GM18498 (cell line): ENCODE measurements at regions not wholly inside any gene's neighbourhood (a gene's known extent, or its start where the extent isn't known, plus 50 kb on each side); places are given as distances from the start of the nearest gene placed in this dataset.

ENCODE experiments used
- ATAC-seq: cut with Tn5 transposase; IDR thresholded peaks from one replicate; pipeline ENCODE4 v1.9.1; 2021; ENCODE audit warnings: mild to moderate bottlenecking, moderate library complexity; ENCODE audit not compliant: unreplicated experiment

DNA sequence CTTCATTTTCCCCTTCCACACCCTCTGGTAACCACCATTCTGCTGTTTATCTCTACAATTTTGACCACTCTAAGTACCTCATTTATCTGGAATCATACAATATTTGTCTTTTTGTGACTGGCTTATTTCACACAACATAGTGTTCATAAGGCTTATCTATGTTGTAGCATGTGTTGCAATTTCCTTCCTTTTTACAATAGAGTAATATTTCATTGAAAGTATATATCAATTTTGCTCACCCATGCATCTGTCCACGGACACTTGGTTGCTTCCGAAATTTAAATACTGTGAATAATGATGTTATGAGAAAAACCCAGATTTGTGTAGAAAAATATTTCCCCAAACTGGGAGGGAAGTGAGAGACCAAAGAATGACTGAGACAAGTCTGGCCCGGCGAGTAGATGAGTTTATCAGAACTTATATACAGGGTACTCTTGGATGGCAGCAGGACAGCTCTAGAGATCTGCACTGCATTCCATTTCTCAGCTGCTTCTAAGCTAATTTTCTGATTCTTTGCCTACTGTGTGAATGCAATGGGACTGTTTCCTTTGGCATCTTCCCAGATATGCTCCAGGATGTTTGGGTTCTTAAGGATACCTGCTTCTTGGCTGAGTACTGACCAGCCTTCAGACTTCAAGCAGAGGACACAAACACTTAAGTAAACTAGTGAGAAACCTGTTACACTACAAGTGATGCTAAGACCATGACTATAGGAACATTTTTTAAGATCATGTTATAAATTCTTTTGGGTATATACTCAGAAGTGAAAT, 834.0 kb upstream of the PCDH9 start:
- no peak for ATAC-seq

DNA sequence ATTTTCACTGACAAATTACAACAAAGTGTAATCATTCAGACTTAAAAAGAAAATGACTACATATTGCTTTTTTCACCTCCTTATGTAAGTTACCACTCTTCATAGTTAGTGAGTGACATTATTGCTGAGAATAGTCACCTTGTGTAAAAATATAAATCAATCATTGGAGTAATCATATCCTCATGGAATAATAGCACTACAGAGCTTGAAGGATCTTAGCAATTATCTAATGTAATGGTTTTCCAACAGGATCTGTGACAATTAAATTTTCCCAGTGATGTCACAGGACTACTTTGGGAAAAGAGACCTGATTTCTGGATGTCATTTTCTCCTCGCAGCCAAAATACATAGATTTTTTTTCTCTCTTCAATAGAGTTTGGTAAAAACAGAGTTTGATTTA, 833.0 kb upstream of the PCDH9 start:
- ATAC-seq = no peak

DNA sequence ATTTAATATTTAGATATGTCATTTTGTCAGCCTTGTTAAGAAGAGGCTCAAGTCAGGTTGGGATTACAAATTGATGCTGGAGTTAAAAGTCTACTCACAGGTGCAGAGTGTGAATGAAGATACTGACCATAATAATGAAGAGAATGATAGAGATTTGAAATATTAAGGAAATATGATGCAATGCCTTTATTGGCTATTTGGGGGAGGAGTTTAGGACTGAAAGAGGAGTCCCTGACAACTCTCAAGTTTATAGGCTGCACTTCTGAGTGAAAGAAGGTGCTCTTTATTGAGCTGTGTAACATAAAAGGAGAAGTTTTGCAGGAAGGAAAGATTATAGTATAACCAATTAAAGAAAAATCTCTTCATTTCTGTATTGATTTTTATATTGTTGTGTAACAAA, 827.7 kb upstream of the PCDH9 start:
- no peak for ATAC-seq

DNA sequence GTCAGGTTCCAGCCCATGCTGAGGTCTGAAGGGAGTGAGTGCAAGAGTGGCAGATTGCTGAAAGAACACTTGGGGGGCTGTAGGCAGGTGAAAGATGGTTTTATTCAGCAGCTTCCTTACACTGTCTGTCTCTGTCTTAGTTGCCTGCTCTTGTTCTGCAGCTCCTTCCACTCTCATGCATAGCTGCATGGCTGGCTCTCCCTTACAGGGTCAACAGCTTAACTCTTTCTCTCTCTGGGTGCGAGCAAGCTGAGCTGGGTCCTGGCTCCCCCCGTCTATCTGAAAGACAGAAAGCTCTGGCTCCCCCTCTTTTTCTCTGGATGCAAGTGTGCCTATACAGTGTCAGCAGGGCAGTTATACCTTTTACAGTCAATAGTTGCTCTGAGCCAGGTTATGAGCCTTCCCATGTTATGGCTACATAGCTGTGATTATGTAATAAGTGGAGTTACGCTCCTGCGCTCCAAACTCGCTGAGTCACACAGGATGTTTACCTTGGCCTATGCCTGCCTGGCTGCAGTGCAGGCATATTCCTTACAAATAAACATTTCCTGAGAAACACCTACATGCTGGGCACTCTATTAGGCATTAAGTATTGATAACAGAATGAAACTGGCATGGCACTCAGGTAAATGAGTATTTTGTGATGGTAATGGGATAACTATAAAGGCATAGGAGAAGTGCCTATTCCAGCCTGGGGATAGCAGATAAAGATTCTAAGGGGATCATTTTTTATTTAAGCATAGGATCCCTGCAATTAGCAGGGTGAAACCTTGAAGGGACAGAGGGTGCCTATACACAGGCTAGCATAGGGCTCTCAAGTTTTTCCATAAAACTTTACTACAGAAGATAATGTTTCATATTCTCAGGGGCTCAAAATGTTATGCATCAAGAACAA, 826.9 kb upstream of the PCDH9 start:
- ATAC-seq = no peak

DNA sequence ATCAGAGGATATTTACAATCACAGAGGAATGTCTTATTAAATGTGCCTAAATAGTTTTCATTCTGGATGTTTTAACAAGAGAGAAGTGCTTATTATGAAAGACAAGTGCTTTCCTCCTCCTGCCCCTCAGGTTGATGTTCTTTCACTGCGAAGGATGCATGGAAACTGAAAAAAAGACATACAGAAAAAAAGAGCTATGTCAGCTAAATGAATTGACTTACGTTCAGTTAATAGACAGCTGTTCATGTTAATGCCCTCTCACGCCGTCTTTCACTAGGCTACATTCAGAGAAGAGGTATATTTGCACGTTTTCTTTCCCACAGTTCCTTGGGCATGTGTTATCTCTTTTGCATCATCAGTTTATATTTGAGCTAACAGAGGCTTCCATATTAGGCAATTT, 821.8 kb upstream of the PCDH9 start:
- ATAC-seq = no peak

DNA sequence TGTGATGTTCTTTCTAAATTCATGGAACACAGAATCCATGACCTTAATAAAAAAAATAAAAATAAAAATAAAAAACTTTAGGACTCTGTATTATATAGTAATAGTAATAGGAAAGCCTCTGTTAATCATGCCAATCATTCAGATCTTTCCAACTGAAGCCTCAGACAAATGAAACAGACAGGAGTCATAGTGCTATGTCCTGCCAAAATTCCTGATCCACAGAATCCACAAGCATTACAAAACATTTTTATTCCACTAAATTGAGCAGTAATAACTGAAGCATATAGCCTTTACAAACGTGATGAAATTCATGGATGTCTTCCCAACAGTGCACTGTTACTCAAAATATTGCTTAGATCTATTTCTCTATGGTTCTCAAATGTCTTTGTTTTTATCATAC, 820.6 kb upstream of the PCDH9 start:
- no peak for ATAC-seq

DNA sequence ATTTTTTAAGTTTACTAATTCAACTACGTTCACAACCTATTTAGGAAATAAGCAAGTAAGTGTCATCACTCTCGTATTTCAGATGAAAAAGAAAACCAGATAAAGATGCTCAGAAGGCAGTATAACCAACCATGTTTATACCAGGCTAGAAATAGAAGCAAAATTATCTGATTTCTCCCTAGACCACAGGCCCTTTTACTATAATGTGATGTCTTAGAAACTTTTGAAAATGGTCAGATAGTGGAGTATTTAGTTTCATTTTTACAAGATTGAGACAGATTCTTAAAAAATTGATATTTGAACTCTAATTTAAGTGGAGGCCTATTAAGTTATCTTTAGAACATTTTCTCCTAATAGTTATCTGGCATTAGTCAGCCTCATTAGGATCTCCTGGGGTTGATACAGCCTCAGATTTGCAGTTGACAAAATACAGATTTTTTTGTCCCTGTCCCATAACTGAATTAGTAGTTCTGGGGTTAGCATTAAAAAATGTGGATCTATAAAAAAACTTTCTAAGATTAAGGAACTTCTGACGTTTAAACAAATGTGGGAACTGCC, 818.7 kb upstream of the PCDH9 start:
- ATAC-seq = no peak

DNA sequence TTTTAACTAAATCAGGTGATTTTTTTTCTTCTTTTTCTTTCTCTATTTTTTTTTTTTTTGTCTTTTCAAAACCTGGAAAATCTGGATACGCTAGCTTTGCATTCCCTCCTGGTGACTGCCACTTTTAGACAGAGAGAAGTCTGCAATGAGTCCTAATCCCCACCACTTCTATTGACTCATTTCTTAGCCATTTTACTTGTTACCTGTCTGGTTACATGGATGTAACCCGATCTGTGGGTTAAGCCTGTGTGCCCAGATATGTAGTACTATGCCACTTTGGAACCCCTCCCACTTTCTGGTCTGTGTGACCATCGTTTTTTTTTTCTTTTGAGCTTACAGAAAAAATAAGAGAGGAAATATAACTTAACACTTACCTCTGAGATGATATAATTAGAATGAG, 817.8 kb upstream of the PCDH9 start:
- no peak for ATAC-seq

DNA sequence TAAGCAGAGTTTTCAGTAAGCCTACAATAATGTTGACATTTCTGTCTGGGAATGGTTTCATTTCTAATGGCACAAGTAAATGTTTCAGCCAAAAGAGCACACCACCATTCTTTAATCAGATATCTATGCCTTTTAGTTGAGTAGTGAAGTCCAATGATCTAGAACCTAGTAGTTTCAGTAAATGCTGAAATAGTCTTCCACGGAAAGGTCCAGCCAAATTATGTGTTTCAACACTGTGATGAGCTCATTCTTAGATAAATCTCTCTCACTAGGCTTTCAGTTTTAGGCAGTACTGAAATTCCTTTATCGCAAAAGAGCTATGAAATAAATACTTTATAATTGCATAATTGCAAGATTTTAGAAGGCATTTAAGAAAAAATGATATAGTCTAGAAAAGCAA, 816.8 kb upstream of the PCDH9 start:
- no peak for ATAC-seq

DNA sequence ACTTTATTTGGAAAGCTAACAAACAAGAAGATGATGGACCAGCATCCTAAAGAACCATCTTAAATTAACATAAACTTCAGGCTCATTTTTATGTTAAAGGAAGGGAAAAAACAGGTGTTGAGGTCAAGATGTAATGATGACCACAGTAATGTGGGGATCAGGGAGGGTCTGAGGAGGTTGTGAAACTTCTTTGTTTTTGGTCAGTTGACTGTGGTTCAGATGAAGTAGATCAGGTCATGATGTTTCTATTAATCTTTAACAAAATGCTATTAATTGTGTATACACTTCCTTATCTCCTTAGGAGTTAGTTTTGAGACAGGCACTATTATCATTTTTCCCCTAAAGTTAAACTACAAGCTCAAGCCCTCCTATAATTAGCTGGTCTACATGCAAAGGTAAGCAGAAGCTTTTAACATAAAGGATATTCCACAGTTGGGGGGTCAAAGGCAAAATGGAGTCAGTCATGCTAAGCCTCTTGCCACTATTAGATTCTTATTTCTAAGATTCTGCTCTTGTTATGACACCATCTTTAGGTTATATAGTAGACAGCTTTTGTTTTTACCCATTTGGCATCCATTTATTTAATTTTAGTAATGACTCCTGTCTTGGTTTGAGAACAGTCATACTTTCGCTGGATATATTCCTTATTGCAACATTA, 800.1 kb upstream of the PCDH9 start:
- no peak for ATAC-seq

DNA sequence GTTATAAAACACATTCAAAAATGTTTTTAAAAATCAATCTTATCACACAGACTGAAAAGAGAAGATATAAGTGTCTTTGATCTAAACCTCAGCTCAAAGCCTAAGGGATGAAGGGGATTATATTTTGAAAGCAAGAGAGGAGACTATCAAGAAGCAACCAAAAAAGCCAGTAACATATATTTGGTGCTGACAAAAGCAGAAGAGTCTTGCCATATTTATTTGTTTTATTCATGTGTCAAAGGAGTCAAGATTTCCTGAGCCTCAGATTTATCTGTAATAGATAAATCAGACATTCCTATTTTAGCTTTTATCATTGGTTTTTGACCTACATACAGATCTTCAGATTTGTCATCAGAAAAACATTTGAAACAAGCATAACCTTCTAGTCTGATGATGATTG, 798.6 kb upstream of the PCDH9 start:
- no peak for ATAC-seq

DNA sequence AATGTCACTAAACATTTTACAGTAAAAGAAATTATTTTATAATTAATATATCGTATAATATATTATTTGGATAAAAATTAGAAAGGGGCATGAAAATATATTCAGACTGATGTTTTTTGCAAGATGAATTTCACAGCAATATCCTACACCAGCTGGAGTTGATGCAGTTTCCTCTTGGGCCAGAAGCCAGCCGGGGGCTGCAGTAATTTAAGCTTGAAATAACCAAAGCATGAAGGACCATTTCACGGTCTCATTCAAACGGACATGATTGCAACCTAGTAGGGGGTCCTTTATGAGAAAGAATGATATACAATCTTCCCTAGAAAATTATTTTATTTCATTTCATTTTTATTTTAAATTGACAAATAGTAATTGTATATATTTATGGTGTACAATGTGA, 797.2 kb upstream of the PCDH9 start:
- no peak for ATAC-seq

DNA sequence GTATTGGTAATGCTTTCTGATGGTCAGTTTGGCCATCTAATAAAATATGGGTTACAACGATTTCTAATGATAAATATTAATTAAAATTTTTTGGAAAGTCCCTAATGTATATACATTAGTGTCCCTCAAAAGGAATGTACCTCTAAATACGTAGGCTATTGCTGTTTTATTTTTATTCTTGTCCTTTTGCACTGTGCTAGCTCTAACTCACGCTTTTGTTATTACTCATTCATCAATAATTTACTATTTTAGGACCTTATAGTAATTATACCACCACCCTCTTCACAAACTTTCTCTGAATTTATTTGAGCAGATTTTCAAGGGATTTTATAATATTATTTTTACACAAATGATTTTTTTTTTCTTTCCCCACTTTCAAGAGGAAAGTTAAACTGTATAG, 795.9 kb upstream of the PCDH9 start:
- ATAC-seq = no peak

DNA sequence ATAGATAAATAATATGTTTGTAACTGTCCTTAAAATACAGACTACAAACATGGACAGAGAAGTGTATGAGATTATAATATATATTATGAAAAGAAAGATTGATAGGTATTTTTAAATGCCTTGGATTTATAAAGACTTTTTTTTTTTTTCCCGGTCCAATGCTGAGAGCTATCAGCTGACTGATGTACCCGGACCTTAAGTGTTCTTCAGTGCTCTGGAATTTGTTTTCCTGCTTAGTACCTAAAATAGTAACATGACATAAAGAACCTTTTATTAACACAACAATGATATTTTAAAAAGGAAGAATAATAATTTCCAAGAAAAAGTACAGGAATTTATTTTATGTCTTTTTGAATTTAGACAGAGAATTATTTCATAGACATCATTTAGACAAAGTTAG, 795.5 kb upstream of the PCDH9 start:
- no peak for ATAC-seq

DNA sequence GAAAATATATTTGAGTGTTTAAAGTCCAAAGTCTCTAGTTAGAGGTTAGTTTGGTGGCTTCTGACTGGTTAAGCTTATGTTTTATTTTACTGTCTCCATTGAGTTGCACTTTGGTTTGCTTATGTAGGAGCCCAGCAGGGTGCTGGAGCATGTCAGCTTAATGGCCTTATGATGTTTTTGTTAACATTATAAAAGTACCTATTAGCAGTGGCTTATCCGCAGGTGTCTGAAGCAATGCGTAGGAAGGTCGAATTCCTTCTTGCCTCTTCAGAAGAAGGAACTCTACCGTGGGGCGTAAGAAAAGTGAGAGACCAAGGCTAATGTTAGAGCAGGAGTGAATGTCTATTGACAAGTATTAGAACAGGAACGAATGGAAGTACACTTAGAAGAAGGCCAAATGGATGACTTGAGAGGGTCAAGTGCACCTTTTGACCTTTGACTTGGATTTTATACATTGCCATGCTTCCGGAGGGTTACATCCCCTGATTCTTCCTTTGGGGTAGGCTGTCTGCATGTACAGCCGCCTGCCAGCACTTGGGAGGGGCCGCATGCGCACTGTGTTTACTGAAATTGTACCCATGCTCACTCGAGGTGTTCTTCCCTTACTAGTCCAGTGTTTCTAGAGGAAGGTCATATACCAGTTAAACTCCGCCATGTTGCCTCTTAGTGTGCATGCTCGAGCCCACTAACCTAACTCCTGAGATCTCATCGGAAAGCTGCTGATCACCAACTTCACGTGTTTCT, 793.9 kb upstream of the PCDH9 start:
- no peak for ATAC-seq

DNA sequence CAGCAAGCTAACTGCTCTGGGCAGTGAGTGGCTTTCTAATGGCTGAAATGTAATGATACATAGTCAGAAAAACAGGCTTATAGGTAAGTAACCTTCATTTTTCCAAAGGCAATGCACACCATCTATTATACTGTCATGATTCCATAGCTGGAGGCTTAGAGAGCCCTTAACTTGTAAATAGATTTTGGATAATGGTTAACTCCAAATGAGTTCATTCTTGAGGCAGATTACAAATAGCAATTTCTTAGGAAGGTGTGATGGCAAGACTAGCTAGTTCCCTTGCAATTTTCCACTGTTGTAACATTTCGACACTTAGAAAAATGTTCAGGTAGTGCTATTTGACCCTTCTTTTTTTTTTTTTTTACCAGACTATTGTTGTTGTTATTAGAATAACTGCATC, 789.8 kb upstream of the PCDH9 start:
- ATAC-seq = no peak

DNA sequence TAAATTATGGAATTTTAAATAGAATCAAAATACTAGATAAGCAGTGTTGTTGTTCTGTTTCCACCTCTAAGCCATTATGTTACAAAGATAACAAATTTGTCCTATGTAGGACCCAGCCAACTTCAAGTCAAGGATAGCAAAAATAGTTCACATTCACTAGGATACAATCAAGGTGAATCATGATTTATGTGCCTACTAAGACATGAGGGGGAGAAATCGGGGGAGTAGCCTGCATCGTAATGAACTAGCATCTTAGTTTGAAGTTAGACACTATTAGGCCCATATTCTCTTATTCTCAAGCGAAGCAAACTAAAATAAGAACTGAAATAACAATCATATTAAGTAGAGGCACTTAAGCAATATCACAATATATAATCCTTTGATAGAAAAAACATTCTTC, 779.4 kb upstream of the PCDH9 start:
- no peak for ATAC-seq

DNA sequence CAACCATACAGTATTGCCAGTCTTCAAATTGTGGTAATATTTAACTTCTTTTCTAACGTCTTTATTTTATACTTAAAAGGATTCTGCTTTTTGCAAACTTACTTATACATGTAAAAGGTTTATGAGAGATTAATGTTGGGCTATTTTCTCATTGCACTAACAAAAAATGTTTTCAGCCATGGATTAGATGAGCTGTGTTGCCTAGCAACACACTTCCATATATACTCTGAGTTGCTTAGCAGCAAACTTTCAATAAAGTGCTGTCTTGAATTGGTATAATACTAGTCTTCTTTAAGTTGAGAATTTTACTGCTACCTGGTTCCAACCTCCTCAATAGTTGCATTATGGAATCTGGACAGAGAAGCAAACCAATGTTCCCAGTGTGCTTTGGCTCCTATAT, 777.4 kb upstream of the PCDH9 start:
- no peak for ATAC-seq

DNA sequence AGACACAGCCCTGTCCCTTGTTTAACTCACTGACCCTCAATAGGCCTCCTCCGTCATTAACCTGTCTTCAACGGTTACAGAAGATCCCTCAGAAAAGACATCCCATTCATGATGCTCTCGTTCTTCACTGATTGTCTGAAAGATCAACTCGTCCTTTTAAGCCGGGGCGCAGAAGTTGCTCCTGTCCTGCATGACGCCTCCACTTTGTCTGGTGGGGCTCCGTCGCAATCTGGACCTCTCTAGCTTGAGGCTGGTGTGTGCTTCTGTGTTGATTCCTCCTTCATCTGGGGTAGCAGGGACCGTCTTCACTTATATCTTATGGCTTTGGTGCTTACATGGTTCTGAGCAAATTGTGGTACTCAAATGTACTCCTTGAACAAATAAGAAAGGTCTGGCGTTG, 766.0 kb upstream of the PCDH9 start:
- ATAC-seq = no peak

DNA sequence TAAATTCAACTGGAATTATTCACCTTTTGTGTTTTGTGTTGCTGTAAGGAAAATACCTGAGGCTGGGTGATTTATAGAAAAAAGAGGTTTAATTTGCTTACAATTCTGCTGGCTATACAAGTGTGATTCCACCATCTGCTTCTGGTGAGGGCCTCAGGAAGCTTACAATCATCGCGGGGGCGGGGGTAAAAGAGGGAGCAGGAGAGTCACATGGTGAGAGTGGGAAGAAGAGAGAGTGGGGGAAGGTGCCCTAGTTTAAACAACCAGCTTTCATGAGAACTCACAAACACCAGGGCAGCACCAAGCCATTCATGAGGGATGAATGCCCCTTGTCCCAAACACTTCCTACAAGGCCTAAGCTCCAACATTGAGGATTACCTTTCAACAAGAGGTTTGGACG, 760.7 kb upstream of the PCDH9 start:
- ATAC-seq = no peak

DNA sequence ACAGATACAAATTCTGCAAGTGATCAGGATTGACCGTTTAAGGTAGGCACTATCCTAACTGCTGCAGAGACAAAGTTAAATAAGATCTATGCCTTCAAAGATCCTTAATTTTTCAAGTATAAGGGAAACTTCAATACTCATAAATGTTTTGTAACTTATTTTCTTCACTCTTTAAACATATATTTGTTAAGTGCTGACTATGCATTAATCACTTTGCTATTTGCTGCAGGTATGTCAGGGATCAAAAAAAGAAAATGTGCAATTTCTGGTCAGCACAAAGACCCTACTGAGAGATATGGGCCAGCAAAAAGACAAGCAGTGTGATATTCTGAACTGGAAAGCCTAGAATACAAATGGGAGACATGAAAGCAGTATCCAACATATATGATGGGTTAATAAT, 756.1 kb upstream of the PCDH9 start:
- no peak for ATAC-seq
